ENCODE measurements at regions not wholly inside any gene's neighbourhood (a gene's known extent, or its start where the extent isn't known, plus 50 kb on each side); places are given as distances from the start of the nearest gene placed in this dataset.

DNA sequence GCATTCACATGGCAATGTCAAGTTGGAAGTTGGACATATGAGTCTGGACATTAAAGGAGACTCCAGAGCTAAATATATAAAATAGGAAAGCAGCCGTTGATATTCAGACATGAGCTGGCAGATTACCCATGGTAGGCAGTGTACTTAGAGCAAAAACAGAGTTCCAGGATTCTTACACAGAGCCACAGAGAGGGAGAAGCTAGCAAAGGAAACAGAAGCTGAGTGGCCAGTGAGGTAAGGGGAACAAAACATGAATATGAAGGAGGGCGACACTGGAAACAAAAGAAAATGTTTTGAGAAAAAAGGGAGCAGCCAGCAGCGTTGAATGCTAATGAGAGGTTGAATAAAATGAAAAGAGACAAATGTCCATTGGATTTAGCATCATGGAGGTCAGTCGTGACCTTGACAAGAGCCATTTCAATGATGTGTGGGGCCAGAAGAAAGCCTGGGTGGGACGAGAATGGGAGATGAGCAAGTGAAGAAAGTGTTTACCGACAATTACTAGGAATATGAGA is 198.4 kb downstream of the POU4F1 start:
- no peak for TF ChIP-seq CTCF (IDR thresholded peaks at IDR 0.05; ENCODE audit: control insufficient read depth, extremely low read depth, insufficient read depth)
- no peak overlapping the region for H3K4me3 ChIP-seq (ENCODE audit: low read depth, low read length)
- DNase-seq (ENCODE audit: low read depth), result no peak

DNA sequence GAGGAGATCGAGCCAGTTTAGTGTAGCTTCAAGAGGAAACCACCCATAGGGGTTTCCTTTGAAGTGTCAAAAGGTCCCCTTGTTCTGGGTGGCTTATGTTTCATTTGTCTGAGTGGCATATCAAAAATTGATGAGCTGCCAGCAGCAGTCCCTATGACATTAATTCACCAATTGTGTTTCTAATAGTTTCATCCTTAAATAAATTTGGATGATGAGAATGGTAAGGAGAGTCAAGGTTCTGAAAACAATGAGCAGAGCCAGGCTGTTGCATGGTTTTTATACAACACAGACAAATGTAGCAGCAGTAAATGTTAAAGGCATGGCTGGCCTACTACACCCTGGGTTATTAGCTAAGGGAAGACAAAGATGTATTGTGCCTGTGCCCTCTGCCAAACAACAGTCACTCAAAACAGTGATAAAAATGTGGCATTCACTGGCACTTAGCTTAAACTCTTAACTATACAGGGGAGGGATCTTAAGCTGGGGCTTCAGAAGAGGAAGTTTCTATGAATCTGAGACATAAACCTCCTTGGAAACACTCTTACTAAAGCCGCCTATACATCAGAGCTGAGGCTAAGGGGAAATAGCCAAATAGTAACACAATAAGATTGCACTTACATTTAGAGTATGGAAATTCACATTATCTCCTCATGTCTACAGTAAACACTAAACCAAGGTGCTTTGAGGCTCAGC is 200.5 kb downstream of the POU4F1 start:
- no peak overlapping the region for H3K4me3 ChIP-seq (ENCODE audit: low read depth, low read length)
- TF ChIP-seq CTCF (IDR thresholded peaks at IDR 0.05; ENCODE audit: control insufficient read depth, extremely low read depth, insufficient read depth), result no peak
- no peak for DNase-seq (ENCODE audit: low read depth)

DNA sequence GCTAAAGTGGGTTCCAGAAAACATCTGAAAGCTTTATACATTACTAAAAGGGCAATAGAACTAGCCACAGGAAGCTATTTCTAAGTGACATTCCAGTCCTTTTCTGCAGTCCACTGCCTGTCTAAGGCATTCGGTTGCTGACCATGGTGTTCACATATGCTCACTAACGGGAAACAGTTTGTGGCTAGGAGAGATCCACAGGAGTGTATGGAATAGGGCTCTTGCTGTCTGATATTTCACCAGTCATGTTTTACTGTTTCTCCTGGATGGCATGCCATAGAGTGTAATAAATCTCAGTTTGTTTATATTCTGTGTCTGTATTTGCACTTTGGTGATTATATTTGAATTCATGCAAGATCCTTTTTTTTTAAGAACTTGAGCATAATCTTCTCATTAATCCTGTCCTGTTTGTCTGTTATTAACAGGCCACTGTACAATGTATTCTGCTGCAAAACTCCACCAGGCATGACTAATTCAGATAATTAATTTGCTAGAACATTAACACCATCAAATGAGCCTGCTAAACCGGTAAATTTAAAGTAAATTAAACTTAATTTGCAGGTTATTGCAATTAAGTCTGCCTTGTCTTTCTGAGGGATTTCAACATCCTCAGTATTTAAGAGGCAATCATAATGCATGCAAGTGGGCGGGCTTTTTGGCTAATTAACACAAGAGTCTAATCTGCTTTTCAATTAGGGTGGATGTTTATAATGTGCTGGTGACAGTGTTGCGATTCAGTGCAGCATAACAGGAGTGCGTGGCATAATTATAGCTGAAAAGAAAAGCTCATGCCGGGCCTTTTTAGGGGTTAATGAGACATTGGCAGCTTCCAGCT is 201.3 kb downstream of the POU4F1 start:
- TF ChIP-seq CTCF (IDR thresholded peaks at IDR 0.05; ENCODE audit: control insufficient read depth, extremely low read depth, insufficient read depth), result no peak
- DNase-seq (ENCODE audit: low read depth), result no peak
- H3K4me3 ChIP-seq (ENCODE audit: low read depth, low read length), result no peak overlapping the region

- H3K4me3 ChIP-seq (ENCODE audit: low read depth, low read length), result no peak overlapping the region
- TF ChIP-seq CTCF (IDR thresholded peaks at IDR 0.05; ENCODE audit: control insufficient read depth, extremely low read depth, insufficient read depth), result no peak
- DNase-seq (ENCODE audit: low read depth), result no peak
Observed at GRCh38 chr13:78398743-78399410, 204.5 kb downstream of the POU4F1 start.

DNA sequence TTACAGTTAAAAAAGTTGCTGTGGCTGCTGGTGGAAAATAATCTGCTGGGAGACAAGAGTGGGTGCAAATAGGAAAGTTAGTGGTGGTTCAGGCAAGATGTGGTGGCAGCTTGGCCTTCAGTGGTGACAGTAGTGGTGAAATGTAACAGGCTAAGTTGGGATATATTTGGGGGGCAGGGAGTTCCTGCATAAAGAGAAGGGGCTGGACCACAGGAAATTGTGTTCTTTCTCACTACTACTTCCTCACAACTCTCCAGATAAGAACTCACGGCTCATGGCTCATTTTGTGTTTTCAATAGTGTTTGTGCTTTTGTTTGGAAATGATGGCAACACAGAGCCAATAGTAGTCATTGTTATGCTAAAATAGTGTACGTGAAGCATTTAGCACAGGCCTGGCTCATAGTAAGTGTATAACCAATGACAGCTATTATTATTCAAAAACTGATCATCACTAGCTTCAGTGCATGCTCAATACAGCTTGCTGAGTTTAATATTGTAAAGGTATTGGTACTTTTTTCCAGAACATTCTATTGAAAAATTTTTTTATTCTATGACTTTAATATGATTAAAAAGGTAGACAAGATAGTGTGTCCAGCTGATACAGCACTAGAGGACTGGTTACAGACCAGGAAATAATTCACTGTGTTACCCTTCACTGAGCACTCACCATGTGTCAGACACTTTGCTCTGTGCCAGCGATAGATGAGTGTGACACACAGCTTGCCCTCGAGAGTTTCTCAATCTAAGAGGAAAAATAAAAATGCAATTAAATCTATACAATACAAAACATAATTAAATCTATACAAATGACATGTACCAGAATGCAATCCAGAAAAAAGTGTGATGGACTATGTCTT is 209.8 kb downstream of the POU4F1 start:
- no peak overlapping the region for H3K4me3 ChIP-seq (ENCODE audit: low read depth, low read length)
- no peak for DNase-seq (ENCODE audit: low read depth)
- no peak for TF ChIP-seq CTCF (IDR thresholded peaks at IDR 0.05; ENCODE audit: control insufficient read depth, extremely low read depth, insufficient read depth)

DNA sequence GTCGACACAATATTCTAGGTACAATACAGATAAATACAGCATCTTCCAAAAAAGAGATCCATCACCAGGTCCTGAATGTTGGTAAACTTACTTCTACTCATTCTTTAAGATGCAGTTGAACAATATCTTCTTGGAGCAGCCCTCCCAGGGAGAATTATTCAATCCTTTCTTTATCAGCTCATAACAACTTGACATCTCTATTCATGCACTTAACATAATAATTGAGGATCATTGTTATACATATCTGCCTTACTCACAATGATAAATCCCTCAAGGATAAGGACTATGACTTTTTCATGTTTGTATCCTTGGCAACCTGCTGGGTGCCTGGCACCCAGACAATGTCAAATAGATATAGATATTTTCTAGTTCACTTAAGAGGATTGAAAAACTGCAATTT is 219.5 kb downstream of the POU4F1 start:
- TF ChIP-seq CTCF (IDR thresholded peaks at IDR 0.05; ENCODE audit: control insufficient read depth, extremely low read depth, insufficient read depth), result no peak
- DNase-seq (ENCODE audit: low read depth), result no peak
- no peak overlapping the region for H3K4me3 ChIP-seq (ENCODE audit: low read depth, low read length)

Measured in LNCaP clone FGC (cell line).